ENCODE measurements at regions not wholly inside any gene's neighbourhood (a gene's known extent, or its start where the extent isn't known, plus 50 kb on each side); places are given as distances from the start of the nearest gene placed in this dataset.

DNA sequence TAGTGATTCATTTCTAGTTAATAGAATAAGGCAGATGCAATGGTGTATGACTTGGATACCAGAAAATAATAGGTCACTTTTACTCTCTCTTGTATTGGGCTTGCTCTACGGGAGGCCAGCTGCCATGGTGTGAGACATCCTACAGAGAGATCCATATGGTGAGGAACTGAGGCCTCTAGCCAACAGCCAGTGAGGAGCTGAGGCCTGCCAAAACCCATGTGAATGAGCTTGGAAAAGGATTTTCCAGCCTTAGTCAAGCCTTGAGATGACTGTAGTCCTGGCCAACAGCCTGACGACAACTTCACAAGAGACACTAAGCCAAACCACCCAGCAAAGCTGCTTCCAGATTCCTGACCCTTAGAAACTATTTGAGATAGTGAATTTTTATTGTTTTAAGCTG is 1300.2 kb downstream of the RAPGEF2 start:
- TF ChIP-seq, protein P1, sequence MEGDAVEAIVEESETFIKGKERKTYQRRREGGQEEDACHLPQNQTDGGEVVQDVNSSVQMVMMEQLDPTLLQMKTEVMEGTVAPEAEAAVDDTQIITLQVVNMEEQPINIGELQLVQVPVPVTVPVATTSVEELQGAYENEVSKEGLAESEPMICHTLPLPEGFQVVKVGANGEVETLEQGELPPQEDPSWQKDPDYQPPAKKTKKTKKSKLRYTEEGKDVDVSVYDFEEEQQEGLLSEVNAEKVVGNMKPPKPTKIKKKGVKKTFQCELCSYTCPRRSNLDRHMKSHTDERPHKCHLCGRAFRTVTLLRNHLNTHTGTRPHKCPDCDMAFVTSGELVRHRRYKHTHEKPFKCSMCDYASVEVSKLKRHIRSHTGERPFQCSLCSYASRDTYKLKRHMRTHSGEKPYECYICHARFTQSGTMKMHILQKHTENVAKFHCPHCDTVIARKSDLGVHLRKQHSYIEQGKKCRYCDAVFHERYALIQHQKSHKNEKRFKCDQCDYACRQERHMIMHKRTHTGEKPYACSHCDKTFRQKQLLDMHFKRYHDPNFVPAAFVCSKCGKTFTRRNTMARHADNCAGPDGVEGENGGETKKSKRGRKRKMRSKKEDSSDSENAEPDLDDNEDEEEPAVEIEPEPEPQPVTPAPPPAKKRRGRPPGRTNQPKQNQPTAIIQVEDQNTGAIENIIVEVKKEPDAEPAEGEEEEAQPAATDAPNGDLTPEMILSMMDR (IDR thresholded peaks at IDR 0.05): no peak
- no peak for TF ChIP-seq CREB1 (CRISPR knock-in tag; IDR thresholded peaks at IDR 0.05)
- TF ChIP-seq CREM (CRISPR knock-in tag; IDR thresholded peaks at IDR 0.05): no peak
- no peak for TF ChIP-seq ZNF423 (CRISPR knock-in tag; IDR thresholded peaks at IDR 0.05)
- TF ChIP-seq ZBTB21 (CRISPR knock-in tag; IDR thresholded peaks at IDR 0.05; ENCODE audit: borderline replicate concordance): no peak
- TF ChIP-seq, protein P2, sequence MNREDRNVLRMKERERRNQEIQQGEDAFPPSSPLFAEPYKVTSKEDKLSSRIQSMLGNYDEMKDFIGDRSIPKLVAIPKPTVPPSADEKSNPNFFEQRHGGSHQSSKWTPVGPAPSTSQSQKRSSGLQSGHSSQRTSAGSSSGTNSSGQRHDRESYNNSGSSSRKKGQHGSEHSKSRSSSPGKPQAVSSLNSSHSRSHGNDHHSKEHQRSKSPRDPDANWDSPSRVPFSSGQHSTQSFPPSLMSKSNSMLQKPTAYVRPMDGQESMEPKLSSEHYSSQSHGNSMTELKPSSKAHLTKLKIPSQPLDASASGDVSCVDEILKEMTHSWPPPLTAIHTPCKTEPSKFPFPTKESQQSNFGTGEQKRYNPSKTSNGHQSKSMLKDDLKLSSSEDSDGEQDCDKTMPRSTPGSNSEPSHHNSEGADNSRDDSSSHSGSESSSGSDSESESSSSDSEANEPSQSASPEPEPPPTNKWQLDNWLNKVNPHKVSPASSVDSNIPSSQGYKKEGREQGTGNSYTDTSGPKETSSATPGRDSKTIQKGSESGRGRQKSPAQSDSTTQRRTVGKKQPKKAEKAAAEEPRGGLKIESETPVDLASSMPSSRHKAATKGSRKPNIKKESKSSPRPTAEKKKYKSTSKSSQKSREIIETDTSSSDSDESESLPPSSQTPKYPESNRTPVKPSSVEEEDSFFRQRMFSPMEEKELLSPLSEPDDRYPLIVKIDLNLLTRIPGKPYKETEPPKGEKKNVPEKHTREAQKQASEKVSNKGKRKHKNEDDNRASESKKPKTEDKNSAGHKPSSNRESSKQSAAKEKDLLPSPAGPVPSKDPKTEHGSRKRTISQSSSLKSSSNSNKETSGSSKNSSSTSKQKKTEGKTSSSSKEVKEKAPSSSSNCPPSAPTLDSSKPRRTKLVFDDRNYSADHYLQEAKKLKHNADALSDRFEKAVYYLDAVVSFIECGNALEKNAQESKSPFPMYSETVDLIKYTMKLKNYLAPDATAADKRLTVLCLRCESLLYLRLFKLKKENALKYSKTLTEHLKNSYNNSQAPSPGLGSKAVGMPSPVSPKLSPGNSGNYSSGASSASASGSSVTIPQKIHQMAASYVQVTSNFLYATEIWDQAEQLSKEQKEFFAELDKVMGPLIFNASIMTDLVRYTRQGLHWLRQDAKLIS (CRISPR knock-in tag; IDR thresholded peaks at IDR 0.05; ENCODE audit: borderline replicate concordance): no peak
- TF ChIP-seq NR2C2 (CRISPR knock-in tag; IDR thresholded peaks at IDR 0.05): no peak
- TF ChIP-seq, protein P3, sequence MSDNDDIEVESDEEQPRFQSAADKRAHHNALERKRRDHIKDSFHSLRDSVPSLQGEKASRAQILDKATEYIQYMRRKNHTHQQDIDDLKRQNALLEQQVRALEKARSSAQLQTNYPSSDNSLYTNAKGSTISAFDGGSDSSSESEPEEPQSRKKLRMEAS (CRISPR knock-in tag; IDR thresholded peaks at IDR 0.05): no peak

All from WTC11 (cell line).